HG03175 (cell line): ENCODE measurements at regions not wholly inside any gene's neighbourhood (a gene's known extent, or its start where the extent isn't known, plus 50 kb on each side); places are given as distances from the start of the nearest gene placed in this dataset.
"Not testable (repeated sequence)": the region's sequence is repeated elsewhere in the genome, so short reads cannot be mapped to it uniquely, and the experiment has no call there.

Source experiments
- ATAC-seq: cut with Tn5 transposase; IDR thresholded peaks from one replicate; pipeline ENCODE4 v1.9.1; 2021; ENCODE audit warnings: mild to moderate bottlenecking, moderate library complexity; ENCODE audit not compliant: unreplicated experiment

DNA sequence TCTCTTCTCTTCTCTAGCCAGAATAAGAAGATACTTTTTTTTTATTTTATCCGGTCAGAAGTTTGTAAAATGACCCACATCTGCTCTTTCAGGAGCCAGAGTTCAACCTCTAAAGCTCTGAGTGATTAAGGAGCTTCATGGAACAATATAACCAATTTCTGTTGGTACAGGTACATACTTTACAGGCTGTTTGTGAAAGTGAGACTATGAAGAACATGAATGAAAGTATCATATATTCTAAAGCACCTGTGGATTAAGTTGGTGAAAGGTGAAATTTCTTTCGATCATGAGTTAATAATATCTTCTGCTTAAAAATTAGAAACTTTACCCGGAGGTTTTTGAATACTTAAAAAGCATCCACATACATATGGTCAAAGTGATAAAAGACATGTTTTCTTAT lies 65.2 kb downstream of the DMRT2 start:
- ATAC-seq = no peak

DNA sequence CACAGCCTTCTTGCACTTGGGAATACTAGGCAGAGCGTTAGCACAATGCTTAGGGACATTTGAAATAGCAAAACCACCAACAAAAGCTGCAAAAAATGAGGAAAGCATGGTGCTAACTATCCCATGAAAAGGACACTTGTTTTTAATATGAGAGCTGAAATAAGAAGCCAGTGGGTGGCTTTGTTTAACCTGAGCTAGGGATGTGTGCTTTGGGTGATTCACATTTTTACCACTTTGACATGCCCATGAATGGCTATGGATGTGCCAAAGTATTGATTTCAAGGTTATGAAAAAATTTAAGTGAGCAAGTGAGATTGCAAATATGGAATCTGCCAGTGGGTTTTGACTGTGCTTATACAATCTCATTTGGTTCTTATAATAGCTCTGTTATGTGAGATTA lies 67.3 kb downstream of the DMRT2 start:
- no peak for ATAC-seq

DNA sequence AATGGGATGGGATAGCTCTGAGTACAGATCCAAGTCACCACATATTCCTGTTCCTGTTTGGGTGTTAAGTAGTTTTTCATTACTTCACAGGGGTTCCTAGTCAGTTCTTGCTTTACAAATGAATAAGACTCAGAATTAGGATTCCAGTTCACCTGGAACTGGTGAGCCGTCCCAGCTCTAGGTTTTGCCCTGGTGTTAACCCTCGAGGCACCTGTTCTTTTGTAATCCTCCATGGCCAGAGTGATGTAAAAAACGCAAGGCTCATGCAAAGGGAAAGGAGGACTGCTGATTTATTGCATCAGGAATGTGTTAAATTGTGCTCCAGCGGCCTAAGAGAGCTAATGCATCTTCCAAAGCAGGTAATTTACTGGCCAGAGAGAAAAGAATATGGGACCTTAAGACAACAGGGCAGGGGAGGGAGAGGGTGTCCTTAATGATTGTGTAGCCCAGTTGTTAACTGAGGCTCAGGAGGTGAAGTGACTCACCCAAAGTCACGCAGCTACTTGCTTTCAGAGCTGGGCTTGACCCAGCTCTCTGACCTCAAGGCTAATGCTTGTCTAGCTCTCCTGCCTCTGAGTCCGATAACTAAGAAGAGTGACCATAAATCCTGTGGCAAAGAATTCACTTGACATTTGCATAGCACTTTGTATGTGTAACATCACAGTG lies 70.5 kb downstream of the DMRT2 start:
- ATAC-seq = no peak

DNA sequence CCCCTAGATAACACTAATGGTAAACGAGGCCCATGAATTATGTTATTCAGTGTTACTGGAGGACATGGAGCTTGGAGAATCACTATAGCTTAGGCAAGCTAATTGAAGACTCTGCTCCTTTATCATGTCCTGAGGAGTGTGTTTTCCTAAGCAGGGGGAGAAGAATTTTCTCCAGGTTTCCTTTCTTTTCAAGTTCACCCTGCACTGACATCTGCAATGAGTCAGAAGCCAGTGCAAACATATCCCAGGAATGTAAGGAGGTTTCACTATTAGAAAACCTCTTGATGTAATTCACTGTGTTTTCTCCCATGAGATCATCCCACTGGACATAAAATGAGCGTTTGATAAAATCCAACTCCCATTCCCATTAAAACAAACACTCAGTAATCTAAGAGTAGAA lies 75.6 kb downstream of the DMRT2 start:
- no peak for ATAC-seq

DNA sequence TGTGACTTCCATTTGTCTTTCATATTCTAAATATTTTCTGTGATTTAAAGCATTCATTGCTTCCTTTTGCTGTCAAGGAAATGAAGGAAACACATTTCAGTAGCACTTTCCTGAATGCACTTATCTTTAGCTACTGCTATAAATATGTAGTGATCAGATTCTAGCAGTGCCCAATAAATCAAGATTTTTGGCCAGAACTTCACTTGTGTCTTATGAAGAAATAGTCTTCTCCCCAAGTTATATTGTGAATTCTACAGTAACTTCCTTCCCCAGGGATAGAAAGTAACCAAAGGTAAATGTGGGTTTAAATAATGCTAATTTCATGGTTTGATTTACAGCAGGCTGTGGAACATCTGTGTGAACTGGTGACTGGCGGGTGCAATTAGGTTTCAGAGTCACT lies 77.9 kb downstream of the DMRT2 start:
- ATAC-seq = no peak

DNA sequence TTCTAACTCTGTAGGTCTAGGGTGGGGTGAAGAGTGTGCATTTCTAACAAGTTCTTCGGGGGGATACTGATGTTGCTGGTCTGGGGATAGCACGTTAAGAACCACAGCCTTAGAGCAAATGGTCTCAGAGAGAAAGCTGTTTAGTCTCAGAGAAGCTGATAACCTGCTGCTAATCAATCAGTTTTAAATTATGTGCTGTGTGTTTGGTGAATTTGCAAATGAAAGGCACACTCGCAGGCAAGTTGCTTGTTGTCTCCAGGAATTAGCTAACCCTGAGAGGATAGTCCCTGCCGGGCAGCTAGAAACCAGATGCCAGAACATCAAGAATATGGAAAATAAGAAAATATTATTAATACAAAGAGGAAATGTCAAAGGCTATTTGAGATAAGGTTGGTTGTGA lies 79.2 kb downstream of the DMRT2 start:
- ATAC-seq = no peak

DNA sequence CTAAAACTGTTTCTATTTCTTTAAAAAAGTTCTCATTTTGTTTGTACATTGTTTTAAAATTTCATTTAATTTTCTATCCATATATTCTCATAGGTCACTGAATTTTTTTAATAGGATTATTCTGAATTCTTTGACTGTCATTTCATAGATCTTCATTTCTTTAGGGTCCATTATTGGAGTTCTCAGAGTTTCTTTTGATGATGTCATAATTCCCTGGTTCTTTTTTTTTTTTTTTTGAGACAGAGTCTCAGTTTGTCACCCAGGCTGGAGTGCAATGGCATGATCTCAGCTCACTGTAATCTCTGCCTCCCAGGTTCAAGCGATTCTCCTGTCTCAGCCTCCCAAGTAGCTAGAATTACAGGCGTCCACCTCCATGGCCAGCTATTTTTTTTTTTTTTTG lies 89.9 kb downstream of the DMRT2 start:
- no peak for ATAC-seq

DNA sequence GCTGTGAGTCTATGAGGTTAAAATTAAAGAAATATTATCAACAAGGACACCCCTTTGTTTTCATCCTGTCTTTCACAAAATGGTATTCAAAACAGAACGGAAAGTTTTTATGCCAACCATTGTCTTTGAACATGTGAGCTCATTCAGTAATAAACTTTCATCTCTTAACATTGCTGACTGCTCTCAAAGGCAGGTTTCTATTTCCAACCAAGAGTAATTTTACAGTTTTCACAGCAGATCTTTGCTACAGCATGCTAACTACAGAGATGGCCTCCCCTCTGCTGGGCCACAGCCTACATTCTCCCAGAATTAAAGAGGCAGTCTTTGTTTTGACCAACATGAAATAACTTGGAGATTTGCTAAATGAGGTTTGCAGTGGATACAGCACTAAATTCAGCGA lies 101.5 kb downstream of the DMRT2 start:
- no peak for ATAC-seq

DNA sequence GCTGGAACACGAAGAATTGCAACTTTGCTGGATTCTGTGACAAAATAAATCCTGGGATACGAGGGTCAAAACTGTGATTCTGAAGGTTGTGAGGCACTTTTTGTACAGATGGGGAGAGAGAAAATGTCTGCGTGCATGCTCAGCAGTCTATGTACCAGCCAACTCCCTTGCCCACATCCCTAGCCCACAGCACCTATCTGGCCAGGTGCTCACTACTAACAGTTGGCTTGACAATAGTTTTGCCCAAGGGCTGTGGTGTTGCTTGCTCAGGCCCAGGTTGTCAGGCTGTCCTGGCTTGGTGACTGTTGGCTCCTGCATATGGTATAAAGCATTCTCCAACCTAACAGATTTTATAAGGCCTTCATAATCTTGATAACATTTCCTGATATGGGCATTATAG lies 102.0 kb downstream of the DMRT2 start:
- no peak for ATAC-seq

DNA sequence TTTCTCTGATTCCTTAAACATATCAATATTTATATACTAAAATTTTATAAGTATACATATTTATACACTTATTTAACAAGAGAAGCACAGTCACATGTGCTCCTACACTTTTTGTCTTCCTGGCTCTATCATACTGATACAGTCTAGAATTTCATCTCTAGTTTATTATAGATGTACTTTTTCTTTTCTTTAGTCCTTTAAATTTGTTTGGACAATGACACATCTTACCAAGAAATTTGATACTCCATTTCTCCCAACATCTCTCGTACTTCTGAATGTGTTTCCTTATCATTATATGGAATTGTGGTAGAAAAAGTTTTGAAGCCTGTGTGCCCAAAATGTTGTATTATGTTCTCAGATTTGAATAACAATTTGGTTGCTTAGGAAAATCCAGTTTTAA lies 104.6 kb downstream of the DMRT2 start:
- ATAC-seq = no peak

DNA sequence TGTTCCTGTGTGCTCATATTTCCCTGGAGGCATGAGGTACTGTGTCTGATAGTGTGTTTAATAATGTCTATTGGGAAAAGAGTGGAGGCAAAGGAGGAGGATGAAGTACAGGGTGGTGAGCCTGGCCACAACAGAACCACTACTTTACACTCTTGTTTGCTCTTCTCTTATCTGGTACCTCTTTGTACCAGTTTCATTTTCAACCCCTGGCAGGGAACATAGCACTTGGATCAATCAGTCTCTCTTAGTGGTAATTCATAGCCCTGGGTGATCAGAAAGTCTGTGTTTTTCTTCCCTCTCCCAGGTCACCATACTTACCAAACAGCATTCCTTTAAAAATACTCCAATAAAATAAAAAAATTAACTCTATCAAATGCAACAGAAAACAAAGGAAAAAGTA lies 105.4 kb downstream of the DMRT2 start:
- no peak for ATAC-seq

DNA sequence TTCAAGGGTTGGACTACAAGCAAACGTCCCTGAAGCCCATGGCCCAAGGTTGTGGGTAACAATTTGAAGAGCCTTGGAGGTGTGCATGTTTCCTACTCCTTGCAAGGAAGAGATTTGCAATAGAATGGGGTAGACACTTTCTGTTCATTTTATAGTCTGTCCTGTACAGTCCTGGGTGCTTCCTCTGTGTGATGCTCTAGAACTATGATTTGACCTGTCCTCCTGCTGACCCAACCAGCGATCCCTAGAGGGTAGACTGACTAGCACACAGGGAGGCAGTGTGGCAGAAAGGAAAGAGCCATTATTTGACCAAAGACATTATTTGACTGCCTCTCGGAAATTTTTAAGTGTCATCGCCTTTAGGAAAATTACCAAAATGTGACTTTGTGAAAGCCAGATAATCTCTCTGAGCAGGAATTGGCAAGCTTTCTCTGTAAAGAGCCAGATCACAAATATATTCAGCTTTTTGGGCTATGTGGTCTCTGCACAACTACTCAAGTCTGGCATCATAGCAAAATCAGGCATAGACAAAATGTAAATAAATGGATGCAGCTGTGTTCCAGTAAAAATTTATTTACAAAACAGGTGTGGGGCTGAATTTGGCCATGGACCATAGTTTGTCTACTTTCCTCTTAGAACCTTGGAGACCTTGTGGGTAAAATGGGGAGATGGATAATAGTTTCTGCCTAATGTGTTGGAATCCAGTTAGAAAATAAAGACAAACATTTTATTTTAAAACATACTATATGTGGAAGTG lies 106.8 kb downstream of the DMRT2 start:
- ATAC-seq = no peak

DNA sequence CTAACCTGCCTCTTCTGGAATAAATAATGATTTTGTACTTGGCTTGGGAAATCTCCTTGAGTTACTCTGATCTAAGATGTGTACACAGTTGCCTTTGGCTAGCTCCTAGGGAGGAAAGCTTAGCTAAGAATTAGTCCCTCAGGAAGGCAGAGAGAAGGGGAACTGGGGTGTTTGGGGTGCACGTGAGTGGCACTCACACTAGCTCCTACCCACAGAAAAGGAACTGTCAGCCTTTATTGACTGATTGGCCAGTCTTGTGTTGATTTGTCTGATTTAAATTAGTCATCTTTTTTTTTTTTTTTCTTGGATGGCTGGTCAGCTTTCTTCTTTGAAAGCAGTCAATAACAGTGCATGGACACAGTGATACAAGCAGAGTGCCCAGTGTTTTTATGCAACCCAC lies 107.7 kb downstream of the DMRT2 start:
- no peak for ATAC-seq

DNA sequence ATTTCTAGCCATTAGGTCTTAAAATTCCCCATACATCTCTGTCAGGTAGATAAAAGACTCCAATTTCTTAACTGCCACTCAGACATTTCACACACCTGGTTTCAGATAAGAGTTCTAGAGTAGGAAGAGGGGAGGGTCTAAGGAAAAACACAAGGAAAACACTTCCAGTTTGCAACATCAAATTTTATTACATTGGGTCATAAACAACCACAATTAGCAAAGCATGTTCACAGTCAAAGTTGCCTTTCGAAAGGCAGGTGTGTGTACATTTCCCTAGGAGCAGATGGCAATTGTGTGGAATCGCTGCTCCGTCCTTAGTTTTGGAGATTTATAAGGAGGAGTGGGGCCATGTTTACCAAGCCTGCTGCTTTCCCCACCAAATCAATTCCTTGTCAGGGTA lies 120.8 kb downstream of the DMRT2 start:
- ATAC-seq = no peak

DNA sequence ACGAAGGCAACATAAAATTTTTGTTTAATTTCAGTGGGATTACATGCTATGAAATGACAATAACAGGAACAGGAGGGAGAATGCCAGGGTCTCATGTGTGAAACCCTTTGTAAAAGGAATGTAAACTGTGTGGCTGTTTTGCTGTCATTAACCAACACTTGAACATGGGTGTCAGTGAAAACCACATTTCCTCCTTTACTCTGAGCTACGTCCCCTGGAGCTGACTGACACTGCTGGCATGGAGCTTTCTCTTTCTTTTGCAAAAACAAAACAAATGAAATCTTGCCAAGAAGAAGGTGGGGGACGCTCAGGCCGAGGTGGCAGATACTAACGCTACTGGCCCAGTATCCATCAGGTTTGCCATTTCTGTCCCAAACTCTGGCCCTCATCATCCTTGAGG lies 121.4 kb downstream of the DMRT2 start:
- ATAC-seq = no peak

DNA sequence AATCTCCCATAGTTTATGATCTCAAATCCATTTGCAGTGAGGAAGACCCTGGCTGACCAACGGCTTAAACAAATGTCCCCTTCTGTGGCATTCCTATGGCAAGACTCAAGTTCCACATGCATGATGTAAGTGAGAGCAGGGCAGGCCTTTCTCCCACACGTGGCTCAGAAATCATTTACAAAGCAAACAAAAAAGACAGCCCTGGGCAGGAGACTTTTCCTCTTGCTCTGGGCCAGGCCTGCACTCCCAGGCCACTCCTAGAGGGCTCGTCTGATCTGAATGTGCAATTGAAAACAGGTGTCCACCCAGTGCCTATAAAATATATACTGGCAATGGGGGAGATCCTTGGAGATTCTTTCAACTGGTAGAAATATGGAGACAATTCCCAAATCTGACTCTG lies 123.1 kb downstream of the DMRT2 start:
- ATAC-seq = no peak

DNA sequence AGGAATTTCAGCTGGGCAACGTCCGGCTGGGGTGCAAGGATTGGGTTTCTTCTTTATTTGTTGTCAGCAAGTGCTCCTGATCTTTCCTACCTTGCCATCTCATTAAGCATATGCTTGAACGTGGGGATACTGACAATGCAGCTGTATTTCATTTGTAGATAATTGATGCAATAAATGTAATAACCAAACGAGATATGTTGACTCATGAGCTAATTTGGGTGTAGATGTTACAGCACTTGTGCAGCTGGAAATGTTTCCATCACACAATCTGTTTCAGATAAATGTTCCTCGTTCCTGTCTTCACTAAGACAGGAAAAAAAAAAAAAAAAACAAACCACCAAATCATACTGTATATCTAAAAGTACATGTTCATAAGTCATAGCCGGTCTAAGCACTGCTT lies 123.8 kb downstream of the DMRT2 start:
- ATAC-seq = no peak

DNA sequence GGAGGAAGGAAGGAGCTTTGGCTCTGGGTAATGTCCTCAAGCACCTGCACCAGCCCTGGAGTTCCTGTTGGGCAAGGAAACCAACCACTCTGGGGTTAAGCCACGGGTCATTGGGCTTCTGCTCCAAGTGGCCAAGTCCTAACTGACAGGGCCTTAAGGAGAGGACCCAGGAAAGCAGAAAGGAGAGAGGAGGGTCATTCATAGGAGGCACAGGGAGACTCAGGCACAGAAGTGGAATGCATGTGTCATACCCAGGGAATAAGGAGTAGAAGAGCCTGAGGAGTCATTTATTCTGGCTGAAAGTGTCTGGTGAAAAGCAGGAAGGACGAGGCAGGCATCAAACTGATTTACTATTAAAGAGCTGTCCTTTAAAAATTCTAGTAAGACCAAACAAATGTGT lies 129.2 kb downstream of the DMRT2 start:
- no peak for ATAC-seq

DNA sequence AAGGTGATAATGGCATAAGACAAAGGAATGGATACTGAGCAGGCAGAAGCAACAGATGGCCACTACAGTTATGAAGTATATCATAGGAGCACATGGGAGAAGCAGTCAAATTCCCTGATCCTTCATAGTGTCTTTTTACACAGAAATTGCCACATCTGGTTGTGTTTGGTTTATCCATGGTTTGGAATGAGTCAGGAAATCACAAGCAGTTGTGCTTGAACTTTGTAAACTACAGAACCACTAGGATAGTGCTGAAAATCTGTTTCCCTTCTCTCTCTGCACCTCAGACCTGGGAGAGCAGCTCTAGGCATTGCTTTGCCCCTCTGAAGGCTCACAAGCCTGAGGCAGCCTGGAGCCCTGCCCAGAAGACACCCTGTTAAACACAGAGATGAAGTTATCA lies 134.0 kb downstream of the DMRT2 start:
- ATAC-seq = no peak

DNA sequence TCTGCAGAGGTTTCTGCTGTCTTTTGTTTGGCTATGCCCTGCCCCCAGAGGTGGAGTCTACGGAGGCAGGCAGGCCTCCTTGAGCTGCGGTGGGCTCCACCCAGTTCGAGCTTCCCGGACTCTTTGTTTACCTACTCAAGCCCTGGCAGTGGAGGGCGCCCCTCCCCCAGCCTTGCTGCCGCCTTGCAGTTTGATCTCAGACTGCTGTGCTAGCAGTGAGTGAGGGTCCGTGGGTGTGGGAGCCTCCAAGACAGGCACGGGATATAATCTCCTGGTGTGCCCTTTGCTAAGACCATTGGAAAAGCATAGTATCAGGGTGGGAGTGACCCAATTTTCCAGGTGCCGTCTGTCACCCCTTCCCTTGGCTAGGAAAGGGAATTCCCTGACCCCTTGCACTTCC lies 137.0 kb downstream of the DMRT2 start:
- ATAC-seq = not testable (repeated sequence)

DNA sequence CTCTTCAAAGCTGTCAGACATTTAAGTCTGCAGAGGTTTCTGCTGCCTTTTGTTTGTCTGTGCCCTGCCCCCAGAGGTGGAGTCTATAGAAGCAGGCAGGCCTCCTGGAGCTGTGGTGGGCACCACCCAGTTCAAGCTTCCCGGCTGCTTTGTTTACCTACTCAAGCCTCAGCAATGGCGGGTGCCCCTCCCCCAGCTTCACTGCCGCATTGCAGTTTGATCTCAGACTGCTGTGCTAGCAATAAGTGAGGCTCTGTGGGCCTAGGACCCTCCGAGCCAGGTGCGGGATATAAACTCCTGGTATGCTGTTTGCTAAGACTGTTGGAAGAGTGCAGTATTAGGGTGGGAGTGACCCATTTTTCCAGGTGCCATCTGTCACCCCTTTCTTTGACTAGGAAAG lies 145.5 kb downstream of the DMRT2 start:
- ATAC-seq = not testable (repeated sequence)

DNA sequence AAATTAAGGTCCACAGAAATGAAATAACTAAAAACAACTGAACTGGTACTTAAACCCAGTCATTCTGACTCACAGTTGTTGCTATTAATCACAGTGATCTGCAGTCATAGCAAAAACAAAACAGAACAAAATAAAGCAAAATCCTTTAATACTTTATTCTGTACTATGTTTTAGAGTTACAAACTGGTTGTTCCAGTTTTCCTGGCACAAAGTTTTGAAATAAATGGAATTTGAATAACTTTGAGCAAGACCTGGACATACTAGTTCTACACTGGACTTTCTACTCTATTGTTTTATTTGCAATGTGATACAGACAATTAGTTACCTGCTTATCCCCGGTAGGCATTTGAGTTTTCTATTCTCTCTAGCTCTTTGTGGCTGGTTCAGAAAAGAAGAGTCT lies 147.9 kb downstream of the DMRT2 start:
- no peak for ATAC-seq

DNA sequence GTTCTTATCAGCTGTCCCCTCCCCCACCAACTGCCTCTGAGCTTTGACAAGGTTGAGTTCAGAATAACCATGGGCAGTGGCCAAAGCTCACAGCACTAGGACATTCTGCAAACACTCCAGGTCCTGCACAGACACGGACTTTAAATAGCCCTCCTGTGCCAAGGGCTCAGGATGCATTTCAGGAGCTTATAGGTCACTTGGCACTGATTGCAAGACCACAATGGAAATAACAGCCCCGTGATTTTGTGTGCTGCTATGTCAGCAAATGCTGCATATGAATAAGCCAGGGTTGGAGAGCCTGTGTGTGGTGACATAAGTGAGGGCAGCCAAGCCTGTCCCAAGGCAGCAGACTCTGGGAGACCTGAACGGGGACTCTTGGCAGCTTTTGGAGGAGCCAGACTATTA lies 150.7 kb downstream of the DMRT2 start:
- ATAC-seq = no peak
